Fibroblast of skin of back (primary cell): ENCODE measurements at regions not wholly inside any gene's neighbourhood (a gene's known extent, or its start where the extent isn't known, plus 50 kb on each side); places are given as distances from the start of the nearest gene placed in this dataset.
A peak's percentile ranks its signal among the peaks of the same experiment; 100 is the strongest.

Experiments
- DNase-seq: peaks from one replicate; pipeline ENCODE4 v3.0.0-alpha.2; 2013

DNA sequence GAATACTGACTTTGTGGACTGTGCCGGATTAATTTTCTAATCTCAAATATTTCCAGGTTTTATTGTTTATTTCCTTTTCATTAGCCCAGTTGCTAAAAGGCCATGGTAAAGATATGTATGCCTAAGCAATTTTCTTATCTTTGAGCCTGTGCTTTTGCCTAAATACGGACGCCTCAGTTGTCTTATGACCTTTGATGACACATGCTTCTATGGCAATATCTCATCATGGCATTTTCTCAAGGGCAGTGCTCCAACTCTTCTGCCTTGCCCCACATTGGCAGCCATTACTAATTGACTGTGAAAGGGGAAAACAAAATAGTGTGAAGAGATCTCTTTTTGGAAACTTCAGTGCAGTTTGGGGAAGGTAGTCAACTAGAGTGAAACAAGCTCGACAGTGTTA lies 809.6 kb upstream of the NR2F2 start:
- no peak for DNase-seq

GRCh38 chr15:95522533-95522932 lies 808.0 kb upstream of the NR2F2 start:
- no peak for DNase-seq

- DNase-seq: no peak
These were observed 801.6 kb upstream of the NR2F2 start for GRCh38 chr15:95528920-95529319.

DNA sequence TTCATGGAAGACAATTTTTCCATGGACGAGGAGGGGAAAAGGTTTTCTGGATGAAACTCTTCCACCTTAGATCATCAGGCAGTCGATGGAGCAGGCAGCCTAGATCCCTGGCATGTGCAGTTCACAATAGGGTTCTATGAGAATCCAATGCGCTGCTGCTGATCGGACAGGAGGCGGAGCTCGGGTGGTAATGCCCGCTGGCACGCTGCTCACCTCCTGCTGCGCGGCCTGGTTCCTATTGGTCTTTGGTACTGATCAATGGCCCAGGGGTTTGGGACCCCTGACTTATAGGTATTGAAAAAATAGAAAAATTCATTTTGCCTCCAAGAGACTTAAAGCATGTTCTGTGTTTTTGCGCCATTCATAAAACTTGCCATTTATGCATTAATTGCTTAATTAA lies 793.9 kb upstream of the NR2F2 start:
- DNase-seq: no peak

DNA sequence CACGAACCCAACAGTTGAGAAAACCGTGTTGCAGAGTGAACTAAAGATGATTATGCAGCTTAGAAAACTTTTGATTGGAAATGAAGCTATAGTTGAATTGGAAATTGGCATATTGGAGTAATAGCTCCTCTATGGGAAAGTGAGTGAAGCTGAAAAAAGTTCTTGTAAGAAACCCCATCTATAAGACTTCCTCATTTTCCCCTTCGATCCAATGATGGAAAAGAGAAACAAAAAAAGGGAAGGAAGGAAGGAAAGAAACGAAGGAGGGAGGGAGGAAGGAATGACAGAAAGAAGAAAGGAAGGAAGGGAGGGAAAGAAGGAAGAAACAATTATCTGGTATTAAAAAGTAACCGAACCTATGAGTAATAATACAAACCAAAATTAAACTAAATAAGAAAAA lies 791.8 kb upstream of the NR2F2 start:
- no peak for DNase-seq

DNA sequence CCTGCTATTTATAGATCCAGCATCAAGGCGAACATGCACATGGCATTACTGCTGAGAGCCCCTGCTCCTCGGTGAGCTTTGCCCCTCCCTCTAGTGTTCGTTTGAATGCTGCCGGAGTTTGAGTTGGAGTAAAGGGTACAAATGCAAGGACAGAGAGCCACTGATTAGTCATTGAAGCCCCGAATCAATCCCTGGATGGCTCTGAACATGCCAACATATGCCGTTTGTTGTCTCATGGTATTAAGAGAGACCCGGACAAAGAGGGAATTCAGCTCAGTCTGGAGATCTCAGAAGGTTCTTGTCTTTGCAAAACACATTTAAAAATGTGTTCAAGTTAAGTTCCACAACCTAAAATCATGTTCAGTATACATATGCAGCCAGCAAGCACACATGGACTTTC lies 789.2 kb upstream of the NR2F2 start:
- DNase-seq: no peak

DNA sequence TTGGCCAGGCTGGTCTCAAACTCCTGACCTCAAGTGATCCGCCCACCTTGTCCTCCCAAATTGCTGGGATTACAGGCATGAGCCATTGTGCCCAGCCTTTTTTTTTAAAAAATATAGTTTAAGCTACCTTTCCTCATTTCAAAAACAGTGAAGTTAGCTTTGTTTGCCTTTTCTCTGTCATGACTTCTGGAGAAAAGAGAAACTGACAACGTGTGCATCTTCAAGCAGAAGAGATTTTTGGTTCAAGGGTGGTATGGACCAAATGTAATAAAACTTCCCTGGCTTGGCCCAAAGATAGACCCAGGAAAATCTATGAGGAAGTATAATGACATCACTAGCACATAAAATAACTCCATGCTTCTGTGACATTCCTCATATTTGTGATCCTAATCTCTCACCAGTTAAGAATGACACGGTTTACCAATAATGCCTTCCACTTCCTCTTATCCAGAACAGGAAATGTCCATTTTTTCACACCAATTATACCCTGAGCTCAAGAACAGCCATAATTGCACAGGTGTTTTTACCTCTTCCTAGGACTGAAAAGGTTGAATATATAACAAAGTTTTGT lies 781.2 kb upstream of the NR2F2 start:
- peak; percentile 16 for DNase-seq

- DNase-seq: no peak
These were observed 779.8 kb upstream of the NR2F2 start for GRCh38 chr15:95550702-95551101.

DNA sequence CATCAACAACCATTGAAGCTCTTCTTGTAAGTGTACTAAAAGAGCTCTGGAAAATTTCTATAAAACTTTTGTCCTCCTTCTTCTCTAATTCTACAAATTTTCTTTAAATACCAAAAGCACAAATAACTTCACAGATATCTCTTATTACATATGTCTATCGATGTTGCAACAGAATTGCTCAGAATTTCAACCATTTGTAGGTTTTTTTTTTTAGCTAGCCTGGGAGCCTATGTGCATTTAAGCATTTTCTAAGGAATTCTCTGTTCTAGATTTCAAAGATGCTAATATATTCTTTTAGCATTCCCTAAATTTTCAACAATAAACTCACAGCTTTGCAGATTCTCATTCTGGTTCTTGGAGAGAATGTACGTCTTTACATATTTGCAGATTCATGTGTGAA lies 774.3 kb upstream of the NR2F2 start:
- DNase-seq: peak; percentile 55

DNA sequence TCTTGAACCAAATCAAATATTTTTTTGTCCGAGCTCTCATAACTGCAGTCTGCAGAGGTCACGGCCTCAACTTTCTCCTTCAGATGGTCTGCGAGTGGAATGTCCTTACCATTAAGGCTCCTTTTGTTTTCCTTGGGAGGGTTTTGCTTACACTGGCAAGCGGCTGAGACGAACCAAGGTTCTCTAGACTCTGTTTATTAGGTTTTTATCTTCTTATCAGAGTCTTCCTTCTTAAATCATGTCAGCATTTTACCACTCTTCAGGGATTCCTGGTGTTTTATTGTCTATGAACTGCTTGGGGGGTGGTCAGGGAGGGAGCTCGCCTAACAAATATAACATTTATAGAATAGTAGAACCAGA lies 773.7 kb upstream of the NR2F2 start:
- peak; percentile 59 for DNase-seq

- peak; percentile 95 for DNase-seq
These were observed 773.1 kb upstream of the NR2F2 start for GRCh38 chr15:95557226-95558046.

GRCh38 chr15:95558131-95558530 lies 772.4 kb upstream of the NR2F2 start:
- peak; percentile 40 for DNase-seq

GRCh38 chr15:95558916-95559315 lies 771.6 kb upstream of the NR2F2 start:
- DNase-seq: no peak

- peak; percentile 96 for DNase-seq
These were observed 770.6 kb upstream of the NR2F2 start for GRCh38 chr15:95559875-95560394.

DNA sequence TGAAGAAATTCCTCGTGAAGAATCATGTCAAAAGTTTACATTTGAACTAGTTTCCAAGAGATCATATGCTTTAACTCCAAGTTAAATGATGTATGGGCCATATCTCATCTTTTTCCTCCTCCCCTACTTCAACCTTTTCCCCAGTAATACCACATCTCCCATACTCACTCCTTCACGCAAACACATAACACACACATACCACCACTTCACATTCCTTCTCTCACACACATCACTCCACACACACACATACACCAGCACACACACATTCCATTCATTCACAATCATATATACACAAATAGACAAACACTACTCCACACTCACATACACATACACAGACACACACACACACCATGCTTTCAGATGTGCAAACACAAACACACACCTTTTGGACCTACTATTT lies 769.0 kb upstream of the NR2F2 start:
- DNase-seq: peak; percentile 56

GRCh38 chr15:95563634-95564033 lies 766.9 kb upstream of the NR2F2 start:
- no peak for DNase-seq

- no peak for DNase-seq
These were observed 765.4 kb upstream of the NR2F2 start for GRCh38 chr15:95565016-95565600.

GRCh38 chr15:95565690-95566089 lies 764.8 kb upstream of the NR2F2 start:
- DNase-seq: no peak

DNA sequence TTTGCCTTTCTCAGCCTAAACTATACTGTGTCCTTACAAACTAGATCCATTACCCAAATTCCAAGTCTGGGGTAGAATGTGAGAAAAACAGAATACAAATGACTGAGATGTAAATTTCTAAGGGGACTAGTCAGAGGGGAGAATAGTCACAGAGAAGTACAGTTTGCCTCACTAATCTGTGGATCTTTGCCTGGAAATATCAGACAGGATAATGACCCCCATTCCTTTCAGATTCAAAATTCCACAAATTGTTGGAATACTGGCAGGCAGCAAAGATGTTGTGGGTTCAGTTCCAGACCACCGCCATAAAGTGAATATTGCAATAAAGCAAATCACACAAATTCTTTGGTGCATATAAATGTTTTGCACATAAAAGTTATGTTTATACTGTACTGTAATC lies 762.8 kb upstream of the NR2F2 start:
- DNase-seq: peak; percentile 75

DNA sequence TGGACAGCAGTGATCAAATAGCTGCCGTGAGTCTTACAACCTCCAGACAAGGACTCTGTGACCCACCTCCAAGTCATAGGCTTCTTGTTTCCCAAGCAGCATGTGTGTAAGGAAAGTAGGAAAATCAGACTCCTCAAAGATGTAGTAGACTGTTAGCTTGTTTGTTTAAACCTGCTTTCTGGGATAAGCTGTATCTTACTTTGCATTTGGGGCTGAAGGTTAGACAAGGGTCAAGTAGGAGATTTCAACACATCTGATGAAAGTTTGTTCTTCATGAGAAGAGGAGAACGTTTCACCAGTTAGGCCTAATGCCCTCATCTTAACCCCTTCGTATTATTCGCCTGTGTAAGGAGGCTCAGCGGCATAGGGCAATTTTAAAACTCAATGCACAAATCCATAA lies 756.4 kb upstream of the NR2F2 start:
- DNase-seq: no peak

DNA sequence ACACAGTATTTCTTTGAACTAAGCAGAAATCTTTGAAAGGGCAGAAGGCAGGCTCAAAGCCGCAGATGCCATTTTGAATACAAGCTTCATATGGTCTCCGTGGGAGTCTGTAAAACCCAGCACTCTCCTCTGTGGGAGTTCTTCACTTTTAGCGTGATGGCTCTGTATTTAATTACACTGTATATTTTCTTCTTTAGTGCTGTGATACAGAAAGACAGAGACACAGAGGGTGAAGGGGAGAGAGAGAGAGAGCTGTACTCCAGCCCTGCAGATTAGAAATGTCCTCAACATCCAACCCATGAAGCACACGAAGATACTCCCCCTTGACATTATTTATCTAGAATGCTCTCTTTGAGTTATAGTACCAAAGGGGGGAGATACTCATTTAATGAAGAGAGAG lies 752.6 kb upstream of the NR2F2 start:
- DNase-seq: no peak

- no peak for DNase-seq
These were observed 750.4 kb upstream of the NR2F2 start for GRCh38 chr15:95580121-95580520.

DNA sequence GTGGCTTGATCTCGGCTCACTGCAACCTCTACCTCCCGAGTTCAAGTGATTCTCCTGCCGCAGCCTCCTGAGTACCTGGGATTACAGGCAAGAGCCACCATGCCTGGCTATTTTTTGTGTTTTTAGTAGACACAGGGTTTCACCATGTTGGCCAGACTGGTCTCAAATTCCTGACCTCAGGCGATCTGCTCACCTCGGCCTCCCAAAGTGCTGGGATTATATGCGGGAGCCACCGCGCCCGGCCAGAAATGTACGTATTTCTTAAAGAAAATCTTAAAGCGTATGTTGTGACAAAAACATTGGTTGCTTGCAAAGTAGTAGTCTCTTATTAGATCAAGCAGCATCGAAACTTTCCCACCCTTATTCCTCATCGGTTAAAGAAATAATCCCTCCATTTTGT lies 748.9 kb upstream of the NR2F2 start:
- DNase-seq: no peak

DNA sequence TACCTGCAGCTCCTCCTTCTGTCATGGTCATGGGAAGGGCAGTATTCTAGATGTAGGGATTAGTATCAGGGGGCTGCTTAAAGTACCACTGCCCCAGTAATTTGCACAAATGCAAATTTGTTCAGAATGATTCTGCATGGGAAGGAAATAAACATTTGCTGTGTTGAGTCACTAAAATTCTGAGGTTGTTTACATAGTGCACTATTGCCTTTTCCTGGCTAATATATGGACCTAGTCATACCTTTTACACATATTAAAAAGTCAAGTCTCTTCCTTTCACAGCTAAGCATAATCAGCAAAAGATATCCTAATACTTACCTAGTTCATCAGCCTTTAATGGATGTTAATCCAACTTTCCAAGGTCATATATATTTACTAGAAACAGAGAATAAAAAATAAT lies 746.4 kb upstream of the NR2F2 start:
- DNase-seq: no peak
